ENCODE measurements at regions not wholly inside any gene's neighbourhood (a gene's known extent, or its start where the extent isn't known, plus 50 kb on each side); places are given as distances from the start of the nearest gene placed in this dataset.
"Not testable (repeated sequence)": the region's sequence is repeated elsewhere in the genome, so short reads cannot be mapped to it uniquely, and the experiment has no call there.

DNA sequence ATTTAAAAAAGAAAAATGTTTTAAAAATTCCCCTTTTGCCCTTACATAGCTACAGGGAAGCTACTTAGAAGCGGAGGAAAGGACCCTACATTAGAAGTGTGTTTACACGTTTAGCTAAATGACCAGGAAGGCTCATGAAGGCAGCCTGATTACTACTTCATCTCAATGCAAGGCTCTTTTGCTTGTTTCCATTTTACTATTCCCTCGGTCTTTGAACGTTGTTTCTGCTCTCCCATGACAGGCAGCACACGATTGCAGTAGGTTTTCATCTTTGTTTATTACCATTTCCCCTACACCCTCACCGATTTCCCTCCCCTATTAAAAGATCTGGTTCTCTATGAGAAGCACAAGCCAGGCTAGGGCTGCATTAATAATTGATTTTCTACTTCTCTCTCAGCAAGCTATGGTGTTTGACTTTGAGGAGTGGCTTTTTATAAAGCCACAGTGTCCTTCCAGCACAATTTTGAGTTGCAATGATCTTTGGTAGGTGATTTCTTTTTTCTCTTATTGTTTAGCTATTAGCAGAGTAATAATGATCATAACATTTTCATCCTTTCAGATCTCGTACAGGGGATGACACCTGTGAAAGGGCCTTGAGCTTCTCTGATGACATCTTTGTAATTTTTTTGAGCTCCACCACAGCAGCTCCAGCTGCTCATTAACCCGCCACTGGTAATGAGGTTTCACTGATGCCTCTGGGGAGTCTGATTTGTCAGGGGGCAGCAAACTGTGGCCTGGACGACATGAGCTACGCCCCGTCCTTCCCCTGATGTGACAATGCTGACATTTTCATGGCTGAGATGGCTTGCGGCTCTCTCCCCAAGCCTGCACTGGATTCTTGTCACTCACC, 670.3 kb downstream of the UQCRFS1 start:
- Histone ChIP-seq H3K36me3 (ENCODE audit: insufficient read depth, low read length) (no peaks in the 10 kb centered on the region), H3K4me3 (ENCODE audit: low read length) (no peak overlapping the region), H3K4me1 (ENCODE audit: control insufficient read depth, insufficient read depth, low read length) (no peaks in the 10 kb centered on the region), H3K4me2 (ENCODE audit: low read length) (no peak overlapping the region), H3K9me3 (replicated peaks; ENCODE audit: low read length) (peaks cover 1% of the 10 kb centered on the region), H3K27me3 (ENCODE audit: control insufficient read depth, insufficient read depth, low read length) (no peaks in the 10 kb centered on the region), H3K9ac (ENCODE audit: low read depth, low read length) (no peak overlapping the region)

DNA sequence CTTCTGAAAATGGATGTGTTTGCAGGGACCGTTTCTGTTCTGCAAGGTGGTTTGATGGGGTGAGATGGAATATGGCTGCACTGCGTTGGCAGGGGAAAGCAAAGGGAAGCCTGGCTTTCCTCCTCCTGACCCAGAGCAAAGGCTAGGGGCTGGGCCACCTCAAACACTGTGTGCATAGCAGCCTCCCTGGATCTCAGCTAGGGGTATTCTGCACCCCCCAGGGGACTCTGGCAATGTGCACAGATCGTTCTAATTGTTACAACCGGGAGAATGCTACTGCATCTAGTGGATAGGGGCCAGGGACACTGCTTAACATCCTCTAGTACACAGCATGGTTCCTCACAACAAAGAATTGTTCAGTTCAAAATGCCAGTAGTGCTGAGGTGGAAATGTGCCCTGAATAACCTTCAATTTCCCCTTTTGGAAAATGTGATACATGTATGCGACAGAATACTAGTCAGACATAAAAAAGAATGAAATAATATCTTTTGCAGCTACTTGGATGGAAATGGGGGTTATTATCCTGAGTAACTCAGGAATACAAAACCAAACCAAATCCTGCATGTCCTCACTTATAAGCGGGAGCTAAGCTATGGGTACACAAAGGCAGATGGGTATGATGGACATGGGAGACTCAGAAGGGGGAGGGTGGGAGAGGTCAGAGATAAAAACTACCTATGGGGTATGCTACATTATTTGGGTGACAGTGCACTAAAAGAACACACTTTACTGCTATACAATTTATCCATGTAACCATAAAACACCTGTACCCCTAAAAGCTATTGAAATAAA, 671.2 kb downstream of the UQCRFS1 start:
- Histone ChIP-seq H3K27me3 (ENCODE audit: control insufficient read depth, insufficient read depth, low read length) (no peaks in the 10 kb centered on the region), H3K9ac (ENCODE audit: low read depth, low read length) (no peak overlapping the region), H3K4me1 (ENCODE audit: control insufficient read depth, insufficient read depth, low read length) (no peaks in the 10 kb centered on the region), H3K4me2 (ENCODE audit: low read length) (no peak overlapping the region), H3K36me3 (ENCODE audit: insufficient read depth, low read length) (no peaks in the 10 kb centered on the region), H3K4me3 (ENCODE audit: low read length) (no peak overlapping the region), H3K9me3 (replicated peaks; ENCODE audit: low read length) (peaks cover 3% of the 10 kb centered on the region)

DNA sequence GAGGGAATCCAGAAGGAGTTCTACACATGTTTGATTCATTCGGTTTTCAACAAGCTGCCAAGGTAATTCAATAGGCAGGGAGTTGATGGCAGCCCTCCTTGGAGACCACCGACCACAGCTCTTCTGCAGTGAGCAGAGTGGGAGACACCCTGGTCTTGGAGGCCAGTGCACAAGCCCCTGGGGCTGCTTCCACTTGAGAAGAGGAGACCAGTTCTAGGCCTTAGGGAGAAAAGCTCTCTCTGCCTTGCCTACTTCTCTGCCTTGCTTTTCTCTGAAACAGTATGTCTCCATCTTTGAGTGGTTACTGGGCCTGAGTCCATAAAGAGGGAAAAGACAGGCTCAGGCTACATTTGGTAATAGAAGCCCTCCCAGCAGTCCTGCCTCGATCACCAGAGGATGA, 671.9 kb downstream of the UQCRFS1 start:
- H3K9ac ChIP-seq (ENCODE audit: low read depth, low read length), result no peak overlapping the region
- peaks cover 3% of the 10 kb centered on the region for H3K9me3 ChIP-seq (replicated peaks; ENCODE audit: low read length)
- H3K27me3 ChIP-seq (ENCODE audit: control insufficient read depth, insufficient read depth, low read length), result no peaks in the 10 kb centered on the region
- H3K4me1 ChIP-seq (ENCODE audit: control insufficient read depth, insufficient read depth, low read length), result no peaks in the 10 kb centered on the region
- H3K4me2 ChIP-seq (ENCODE audit: low read length), result no peak overlapping the region
- H3K4me3 ChIP-seq (ENCODE audit: low read length), result no peak overlapping the region
- H3K36me3 ChIP-seq (ENCODE audit: insufficient read depth, low read length), result no peaks in the 10 kb centered on the region

- H3K36me3 ChIP-seq (ENCODE audit: insufficient read depth, low read length); H3K9ac ChIP-seq (ENCODE audit: low read depth, low read length); H3K4me1 ChIP-seq (ENCODE audit: control insufficient read depth, insufficient read depth, low read length); H3K9me3 ChIP-seq (replicated peaks; ENCODE audit: low read length); H3K27me3 ChIP-seq (ENCODE audit: control insufficient read depth, insufficient read depth, low read length); H3K4me3 ChIP-seq (ENCODE audit: low read length); H3K4me2 ChIP-seq (ENCODE audit: low read length): not testable (repeated sequence)
Measured at GRCh38 chr19:28540385-28540784, 672.6 kb downstream of the UQCRFS1 start.

GRCh38 chr19:28539759-28540158, 673.2 kb downstream of the UQCRFS1 start:
- Histone ChIP-seq H3K9me3 (replicated peaks; ENCODE audit: low read length) (peaks cover 3% of the 10 kb centered on the region), H3K4me2 (ENCODE audit: low read length) (no peak overlapping the region), H3K4me1 (ENCODE audit: control insufficient read depth, insufficient read depth, low read length) (no peaks in the 10 kb centered on the region), H3K36me3 (ENCODE audit: insufficient read depth, low read length) (no peaks in the 10 kb centered on the region), H3K9ac (ENCODE audit: low read depth, low read length) (no peak overlapping the region), H3K4me3 (ENCODE audit: low read length) (no peak overlapping the region), H3K27me3 (ENCODE audit: control insufficient read depth, insufficient read depth, low read length) (no peaks in the 10 kb centered on the region)

DNA sequence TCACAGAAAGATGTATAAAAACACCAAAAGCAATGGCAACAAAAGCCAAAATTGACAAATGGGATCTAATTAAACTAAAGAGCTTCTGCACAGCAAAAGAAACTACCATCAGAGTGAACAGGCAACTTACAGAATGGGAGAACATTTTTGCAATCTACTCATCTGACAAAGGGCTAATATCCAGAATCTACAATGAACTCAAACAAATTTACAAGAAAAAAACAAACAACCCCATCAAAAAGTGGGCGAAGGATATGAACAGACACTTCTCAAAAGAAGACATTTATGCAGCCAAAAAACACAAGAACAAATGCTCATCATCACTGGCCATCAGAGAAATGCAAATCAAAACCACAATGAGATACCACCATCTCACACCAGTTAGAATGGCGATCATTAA, 674.4 kb downstream of the UQCRFS1 start:
- H3K4me3 ChIP-seq (ENCODE audit: low read length); H3K36me3 ChIP-seq (ENCODE audit: insufficient read depth, low read length); H3K9ac ChIP-seq (ENCODE audit: low read depth, low read length); H3K9me3 ChIP-seq (replicated peaks; ENCODE audit: low read length); H3K27me3 ChIP-seq (ENCODE audit: control insufficient read depth, insufficient read depth, low read length); H3K4me2 ChIP-seq (ENCODE audit: low read length); H3K4me1 ChIP-seq (ENCODE audit: control insufficient read depth, insufficient read depth, low read length): not testable (repeated sequence)

- no peaks in the 10 kb centered on the region for H3K36me3 ChIP-seq (ENCODE audit: insufficient read depth, low read length)
- no peak overlapping the region for H3K4me2 ChIP-seq (ENCODE audit: low read length)
- H3K9me3 ChIP-seq (replicated peaks; ENCODE audit: low read length), result peaks cover 3% of the 10 kb centered on the region
- no peak overlapping the region for H3K9ac ChIP-seq (ENCODE audit: low read depth, low read length)
- H3K27me3 ChIP-seq (ENCODE audit: control insufficient read depth, insufficient read depth, low read length), result no peaks in the 10 kb centered on the region
- no peaks in the 10 kb centered on the region for H3K4me1 ChIP-seq (ENCODE audit: control insufficient read depth, insufficient read depth, low read length)
- H3K4me3 ChIP-seq (ENCODE audit: low read length), result no peak overlapping the region
Measured at GRCh38 chr19:28537896-28538295, 675.1 kb downstream of the UQCRFS1 start.

GRCh38 chr19:28537079-28537478, 675.9 kb downstream of the UQCRFS1 start:
- no peaks in the 10 kb centered on the region for H3K27me3 ChIP-seq (ENCODE audit: control insufficient read depth, insufficient read depth, low read length)
- H3K36me3 ChIP-seq (ENCODE audit: insufficient read depth, low read length), result no peaks in the 10 kb centered on the region
- H3K4me3 ChIP-seq (ENCODE audit: low read length), result no peak overlapping the region

GRCh38 chr19:28535352-28535775, 677.6 kb downstream of the UQCRFS1 start:
- H3K4me1 ChIP-seq (ENCODE audit: control insufficient read depth, insufficient read depth, low read length), result no peaks in the 10 kb centered on the region
- no peak overlapping the region for H3K9ac ChIP-seq (ENCODE audit: low read depth, low read length)
- H3K27me3 ChIP-seq (ENCODE audit: control insufficient read depth, insufficient read depth, low read length), result no peaks in the 10 kb centered on the region
- H3K9me3 ChIP-seq (replicated peaks; ENCODE audit: low read length), result peaks cover 3% of the 10 kb centered on the region
- no peaks in the 10 kb centered on the region for H3K36me3 ChIP-seq (ENCODE audit: insufficient read depth, low read length)
- H3K4me2 ChIP-seq (ENCODE audit: low read length), result no peak overlapping the region
- H3K4me3 ChIP-seq (ENCODE audit: low read length), result no peak overlapping the region

More at GRCh38 chr19:28537079-28537478, 675.9 kb downstream of the UQCRFS1 start:
- H3K9me3 ChIP-seq (replicated peaks; ENCODE audit: low read length), result peaks cover 3% of the 10 kb centered on the region
- no peak overlapping the region for H3K9ac ChIP-seq (ENCODE audit: low read depth, low read length)
- H3K4me1 ChIP-seq (ENCODE audit: control insufficient read depth, insufficient read depth, low read length), result no peaks in the 10 kb centered on the region
- H3K4me2 ChIP-seq (ENCODE audit: low read length), result no peak overlapping the region

DNA sequence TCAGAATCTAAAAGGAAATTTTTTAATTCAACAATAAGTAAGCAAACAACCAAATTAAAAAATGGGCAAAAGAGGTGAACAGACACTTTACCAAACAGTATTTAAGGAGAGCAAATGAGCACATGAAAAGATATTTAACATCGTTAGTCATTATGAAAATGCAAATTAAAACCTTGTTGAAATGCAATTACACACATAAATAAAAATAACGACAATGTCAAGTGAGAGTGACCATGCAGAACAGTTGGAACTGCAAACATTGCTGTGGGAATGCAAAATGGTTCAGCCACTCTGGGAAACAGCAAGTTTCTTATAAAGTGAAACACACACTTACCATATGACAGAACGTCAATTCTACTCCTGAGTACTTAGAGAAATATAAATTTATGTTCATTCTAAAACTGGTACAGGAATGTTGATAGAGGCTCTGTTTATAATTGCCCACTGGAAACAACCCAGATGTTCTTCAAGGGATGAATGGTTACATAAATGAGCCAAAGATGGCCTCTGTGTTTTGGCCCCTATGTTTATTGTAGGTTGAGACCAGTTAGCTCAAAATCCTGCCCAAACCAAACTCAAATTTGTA, 678.1 kb downstream of the UQCRFS1 start:
- H3K36me3 ChIP-seq (ENCODE audit: insufficient read depth, low read length), result no peaks in the 10 kb centered on the region
- H3K27me3 ChIP-seq (ENCODE audit: control insufficient read depth, insufficient read depth, low read length), result no peaks in the 10 kb centered on the region

GRCh38 chr19:28532765-28533341, 680.1 kb downstream of the UQCRFS1 start:
- Histone ChIP-seq H3K4me3 (ENCODE audit: low read length) (no peak overlapping the region), H3K4me2 (ENCODE audit: low read length) (no peak overlapping the region), H3K9me3 (replicated peaks; ENCODE audit: low read length) (peaks cover 5% of the 10 kb centered on the region), H3K9ac (ENCODE audit: low read depth, low read length) (no peak overlapping the region), H3K36me3 (ENCODE audit: insufficient read depth, low read length) (no peaks in the 10 kb centered on the region), H3K27me3 (ENCODE audit: control insufficient read depth, insufficient read depth, low read length) (no peaks in the 10 kb centered on the region), H3K4me1 (ENCODE audit: control insufficient read depth, insufficient read depth, low read length) (no peaks in the 10 kb centered on the region)

More for the DNA sequence above, 678.1 kb downstream of the UQCRFS1 start:
- peaks cover 5% of the 10 kb centered on the region for H3K9me3 ChIP-seq (replicated peaks; ENCODE audit: low read length)
- H3K4me3 ChIP-seq (ENCODE audit: low read length), result no peak overlapping the region
- H3K4me1 ChIP-seq (ENCODE audit: control insufficient read depth, insufficient read depth, low read length), result no peaks in the 10 kb centered on the region
- H3K9ac ChIP-seq (ENCODE audit: low read depth, low read length), result no peak overlapping the region
- H3K4me2 ChIP-seq (ENCODE audit: low read length), result no peak overlapping the region
